A673 (cell line): ENCODE measurements at regions not wholly inside any gene's neighbourhood (a gene's known extent, or its start where the extent isn't known, plus 50 kb on each side); places are given as distances from the start of the nearest gene placed in this dataset.

Experiments used
- BruUV-seq: library from RNA; stranded (reverse); fragments of 400-500 nt; replicated peaks from 2 replicates; lab custom pipeline; 2021; lab: Mats Ljungman, UMichigan
- CTCF ChIA-PET: fragments of 300-600 bp; sonication (Branson Sonifier 250); formaldehyde crosslinking; loops from one replicate; lab custom pipeline; 2022; ENCODE audit warnings: antibody characterized with exemption; lab: Charles Lee
- POLR2A ChIA-PET: fragments of 300-600 bp; sonication (Branson Sonifier 250); formaldehyde crosslinking; loops from one replicate; lab custom pipeline; 2022; ENCODE audit warnings: antibody characterized with exemption; ENCODE audit not compliant: low non-redundant PET; lab: Charles Lee
- DNase-seq: peaks from one replicate; pipeline ENCODE4 v3.0.0-alpha.2; 2015; ENCODE audit warnings: low spot score
- H3K27ac ChIP-seq: fragments of 200-600 bp; sonication (generic); 2 replicates; pipeline ENCODE4 v1.5.1; 2016; ENCODE audit warnings: mixed run types, low read depth, mild to moderate bottlenecking, mixed read lengths, antibody characterized with exemption, low read length; ENCODE audit not compliant: poor library complexity, severe bottlenecking
- H3K27me3 ChIP-seq: fragments of 200-600 bp; sonication (generic); replicated peaks from 2 replicates; pipeline ENCODE4 v1.6.1; 2017; ENCODE audit warnings: mixed run types, low read depth, mild to moderate bottlenecking, mixed read lengths, antibody characterized with exemption, low read length; ENCODE audit not compliant: insufficient read depth, poor library complexity
- H3K36me3 ChIP-seq: fragments of 200-600 bp; sonication (generic); 2 replicates; pipeline ENCODE4 v1.6.1; 2016; ENCODE audit warnings: mixed run types, mild to moderate bottlenecking, mixed read lengths, antibody characterized with exemption, low read length; ENCODE audit not compliant: insufficient read depth, poor library complexity, severe bottlenecking
- H3K4me1 ChIP-seq: fragments of 200-600 bp; sonication (generic); 2 replicates; pipeline ENCODE4 v1.6.1; 2017; ENCODE audit warnings: mixed run types, mild to moderate bottlenecking, mixed read lengths, antibody characterized with exemption, low read length; ENCODE audit not compliant: insufficient read depth, poor library complexity, severe bottlenecking
- H3K4me3 ChIP-seq: fragments of 200-600 bp; sonication (generic); 2 replicates; pipeline ENCODE4 v1.5.1; 2016; ENCODE audit warnings: low read depth, mixed run types, mild to moderate bottlenecking, mixed read lengths, low read length; ENCODE audit not compliant: poor library complexity, severe bottlenecking
- H3K9me3 ChIP-seq: fragments of 200-600 bp; sonication (generic); 2 replicates; pipeline ENCODE4 v1.6.1; 2016; ENCODE audit warnings: mixed run types, low read depth, mild to moderate bottlenecking, mixed read lengths, antibody characterized with exemption, low read length; ENCODE audit not compliant: poor library complexity, severe bottlenecking
- CTCF ChIP-seq: fragments of 300-800, 200-600 bp; sonication (generic); conservative IDR thresholded peaks from 2 replicates; pipeline ENCODE4 v1.5.1; 2017; ENCODE audit warnings: low read depth, mild to moderate bottlenecking, antibody characterized with exemption, low read length, moderate library complexity, mixed read lengths
- EZH2 ChIP-seq: fragments of 200-600 bp; sonication (generic); IDR thresholded peaks from 2 replicates; pipeline ENCODE4 v1.6.1; 2017; ENCODE audit warnings: borderline replicate concordance, low read depth, mild to moderate bottlenecking, mixed read lengths, antibody characterized with exemption, low read length; ENCODE audit not compliant: poor library complexity, severe bottlenecking
- intact Hi-C: fragments of 100-400 bp; cut with micrococcal nuclease; formaldehyde crosslinking; loops from one replicate; pipeline ENCODE4 v1.10.0; 2022; ENCODE audit not compliant: unreplicated experiment

- intact Hi-C loops, result no loop called here
- no peak overlapping the region for H3K4me3 ChIP-seq
- H3K27ac ChIP-seq, result no peak overlapping the region
- TF ChIP-seq EZH2, result no peak
- no peaks in the 10 kb centered on the region for H3K9me3 ChIP-seq
- DNase-seq, result no peak
- H3K4me1 ChIP-seq, result no peaks in the 10 kb centered on the region
- ChIA-PET CTCF (no interaction called here), POLR2A (no interaction called here)
- no TSS peak for BruUV-seq
- no peaks in the 10 kb centered on the region for H3K36me3 ChIP-seq
- H3K27me3 ChIP-seq, result peaks cover 22% of the 10 kb centered on the region
Observed at GRCh38 chr2:100655936-100656534, 93.2 kb downstream of the PDCL3 start.

- Histone ChIP-seq H3K27ac (no peak overlapping the region), H3K4me1 (no peaks in the 10 kb centered on the region), H3K9me3 (no peaks in the 10 kb centered on the region), H3K36me3 (no peaks in the 10 kb centered on the region), H3K27me3 (peaks cover 22% of the 10 kb centered on the region), H3K4me3 (no peak overlapping the region)
- ChIA-PET CTCF (no interaction called here), POLR2A (no interaction called here)
- TF ChIP-seq CTCF, result no peak
- no peak for TF ChIP-seq EZH2
- intact Hi-C loops, result no loop called here
- BruUV-seq, result no TSS peak
- no peak for DNase-seq
Observed at GRCh38 chr2:100658017-100658416, 95.2 kb downstream of the PDCL3 start.

- Histone ChIP-seq H3K36me3 (no peaks in the 10 kb centered on the region), H3K4me3 (no peak overlapping the region), H3K9me3 (no peaks in the 10 kb centered on the region), H3K27me3 (peaks cover 22% of the 10 kb centered on the region), H3K27ac (no peak overlapping the region), H3K4me1 (no peaks in the 10 kb centered on the region)
- POLR2A ChIA-PET, result no interaction called here
- intact Hi-C loops, result no loop called here
- DNase-seq, result no peak
- CTCF ChIA-PET, result no interaction called here
- BruUV-seq, result no TSS peak
- no peak for TF ChIP-seq EZH2
- no peak for TF ChIP-seq CTCF
Observed at GRCh38 chr2:100660851-100661584, 98.2 kb downstream of the PDCL3 start.
